DOHH2 (cell line): ENCODE measurements at regions not wholly inside any gene's neighbourhood (a gene's known extent, or its start where the extent isn't known, plus 50 kb on each side); places are given as distances from the start of the nearest gene placed in this dataset.

ENCODE experiments used
- H3F3A ChIP-seq: fragments of 200-600 bp; sonication (generic), shearing (Covaris generic); 2 replicates; pipeline ENCODE4 v1.6.0; 2016; ENCODE audit warnings: antibody characterized with exemption, mild to moderate bottlenecking; ENCODE audit not compliant: control insufficient read depth, insufficient read depth
- H3K27ac ChIP-seq: fragments of 200-600 bp; sonication (generic); 2 replicates; pipeline ENCODE4 v1.5.1; 2014; ENCODE audit warnings: low read depth, mild to moderate bottlenecking, low read length, moderate library complexity
- H3K27me3 ChIP-seq: fragments of 200-600 bp; sonication (generic); 2 replicates; pipeline ENCODE4 v1.6.1; 2014; ENCODE audit warnings: mild to moderate bottlenecking, low read length, mixed read lengths; ENCODE audit not compliant: control insufficient read depth
- H3K36me3 ChIP-seq: fragments of 200-600 bp; sonication (generic); 2 replicates; pipeline ENCODE4 v1.6.1; 2014; ENCODE audit warnings: mild to moderate bottlenecking, low read length, moderate library complexity, mixed read lengths; ENCODE audit not compliant: control insufficient read depth
- H3K4me1 ChIP-seq: fragments of 200-600 bp; sonication (generic); 2 replicates; pipeline ENCODE4 v1.6.1; 2014; ENCODE audit warnings: mild to moderate bottlenecking, low read length, mixed read lengths; ENCODE audit not compliant: control insufficient read depth
- H3K4me2 ChIP-seq: fragments of 200-600 bp; sonication (generic); 2 replicates; pipeline ENCODE4 v1.6.0; 2014; ENCODE audit warnings: mild to moderate bottlenecking, low read length, moderate library complexity
- H3K4me3 ChIP-seq: fragments of 200-600 bp; sonication (generic); 2 replicates; pipeline ENCODE4 v1.5.1; 2014; ENCODE audit warnings: mild to moderate bottlenecking, low read length, mixed read lengths
- H3K79me2 ChIP-seq: fragments of 200-600 bp; sonication (generic); 2 replicates; pipeline ENCODE4 v1.6.1; 2014; ENCODE audit warnings: mild to moderate bottlenecking, low read length, mixed read lengths; ENCODE audit not compliant: control insufficient read depth
- H3K9me2 ChIP-seq: fragments of 200-600 bp; sonication (generic); replicated peaks from 2 replicates; pipeline ENCODE4 v1.6.1; 2014; ENCODE audit warnings: mild to moderate bottlenecking, low read length, mixed read lengths; ENCODE audit not compliant: control insufficient read depth
- H3K9me3 ChIP-seq: fragments of 200-600 bp; sonication (generic); 2 replicates; pipeline ENCODE4 v1.6.1; 2014; ENCODE audit warnings: antibody characterized with exemption, low read length, mixed read lengths; ENCODE audit not compliant: control insufficient read depth, insufficient read depth
- H4K20me1 ChIP-seq: fragments of 200-600 bp; sonication (generic); 2 replicates; pipeline ENCODE4 v1.6.0; 2014; ENCODE audit warnings: low read depth, mild to moderate bottlenecking, antibody characterized with exemption, low read length, moderate library complexity; ENCODE audit not compliant: control insufficient read depth, insufficient read depth
- EZH2phosphoT487 ChIP-seq: fragments of 200-600 bp; sonication (generic); IDR thresholded peaks from 2 replicates; pipeline ENCODE4 v1.6.1; 2017; ENCODE audit warnings: borderline replicate concordance, mild to moderate bottlenecking, antibody characterized with exemption, low read length, moderate library complexity, mixed read lengths
- TF ChIP-seq, protein P1 (sequence below): fragments of 200-600 bp; sonication (generic); IDR thresholded peaks from one replicate; pipeline ENCODE4 v1.5.1; 2014; ENCODE audit warnings: antibody characterized with exemption, mild to moderate bottlenecking, low read depth, low read length; ENCODE audit not compliant: poor library complexity, severe bottlenecking

DNA sequence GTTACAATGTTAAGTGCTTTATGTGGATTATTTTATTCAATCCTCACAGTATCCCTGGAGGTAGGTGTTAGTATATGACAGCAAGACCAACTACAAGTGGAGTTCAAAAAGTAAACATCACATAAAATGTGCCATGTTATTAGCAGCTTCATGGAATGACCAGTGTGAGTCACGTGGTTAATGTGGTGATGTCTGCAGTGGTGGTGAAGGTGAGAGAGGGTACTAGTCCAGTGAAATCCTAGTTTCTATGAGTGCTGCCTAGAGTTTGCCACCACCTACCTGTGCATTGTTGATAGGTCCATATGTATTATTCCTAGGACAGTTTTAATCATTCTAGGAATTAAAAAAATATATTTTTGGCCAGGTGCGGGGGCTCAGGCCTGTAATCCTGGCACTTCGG, 865.2 kb upstream of the DDX18 start:
- H3K27me3 ChIP-seq, result no peaks in the 10 kb centered on the region
- H3K9me3 ChIP-seq, result no peaks in the 10 kb centered on the region
- no peaks in the 10 kb centered on the region for H3K36me3 ChIP-seq
- no peaks in the 10 kb centered on the region for H4K20me1 ChIP-seq
- TF ChIP-seq, protein P1, sequence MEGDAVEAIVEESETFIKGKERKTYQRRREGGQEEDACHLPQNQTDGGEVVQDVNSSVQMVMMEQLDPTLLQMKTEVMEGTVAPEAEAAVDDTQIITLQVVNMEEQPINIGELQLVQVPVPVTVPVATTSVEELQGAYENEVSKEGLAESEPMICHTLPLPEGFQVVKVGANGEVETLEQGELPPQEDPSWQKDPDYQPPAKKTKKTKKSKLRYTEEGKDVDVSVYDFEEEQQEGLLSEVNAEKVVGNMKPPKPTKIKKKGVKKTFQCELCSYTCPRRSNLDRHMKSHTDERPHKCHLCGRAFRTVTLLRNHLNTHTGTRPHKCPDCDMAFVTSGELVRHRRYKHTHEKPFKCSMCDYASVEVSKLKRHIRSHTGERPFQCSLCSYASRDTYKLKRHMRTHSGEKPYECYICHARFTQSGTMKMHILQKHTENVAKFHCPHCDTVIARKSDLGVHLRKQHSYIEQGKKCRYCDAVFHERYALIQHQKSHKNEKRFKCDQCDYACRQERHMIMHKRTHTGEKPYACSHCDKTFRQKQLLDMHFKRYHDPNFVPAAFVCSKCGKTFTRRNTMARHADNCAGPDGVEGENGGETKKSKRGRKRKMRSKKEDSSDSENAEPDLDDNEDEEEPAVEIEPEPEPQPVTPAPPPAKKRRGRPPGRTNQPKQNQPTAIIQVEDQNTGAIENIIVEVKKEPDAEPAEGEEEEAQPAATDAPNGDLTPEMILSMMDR, result no peak
- TF ChIP-seq EZH2phosphoT487, result no peak
- H3K4me2 ChIP-seq, result no peak overlapping the region
- H3K79me2 ChIP-seq, result no peaks in the 10 kb centered on the region
- H3K4me1 ChIP-seq, result no peaks in the 10 kb centered on the region
- H3K27ac ChIP-seq, result no peak overlapping the region
- H3K9me2 ChIP-seq, result no peaks in the 10 kb centered on the region
- H3K4me3 ChIP-seq, result no peak overlapping the region
- H3F3A ChIP-seq, result no peaks in the 10 kb centered on the region

DNA sequence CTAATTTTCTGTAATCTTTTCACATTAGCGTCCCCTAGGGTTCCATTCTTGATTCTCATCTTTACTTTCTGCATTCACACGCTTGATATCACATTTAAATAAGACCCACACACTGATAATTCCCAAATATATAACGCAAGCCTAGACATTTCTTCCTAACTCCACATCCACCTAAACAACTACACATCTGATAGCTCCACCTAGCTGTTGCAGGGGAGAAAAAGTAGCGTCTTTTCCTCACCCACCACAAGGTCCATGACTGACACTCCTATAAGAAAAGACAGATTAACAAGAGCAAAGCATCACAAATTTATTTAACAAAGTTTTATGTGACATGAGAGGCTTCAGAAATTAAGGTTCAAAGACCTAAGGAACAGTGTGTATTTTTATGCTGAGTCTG, 862.2 kb upstream of the DDX18 start:
- no peak for TF ChIP-seq EZH2phosphoT487
- TF ChIP-seq, protein P1, result peak; percentile 28
- no peaks in the 10 kb centered on the region for H3K36me3 ChIP-seq
- no peaks in the 10 kb centered on the region for H3K4me1 ChIP-seq
- no peak overlapping the region for H3K4me2 ChIP-seq
- no peaks in the 10 kb centered on the region for H3K9me2 ChIP-seq
- no peaks in the 10 kb centered on the region for H3K9me3 ChIP-seq
- no peaks in the 10 kb centered on the region for H4K20me1 ChIP-seq
- no peaks in the 10 kb centered on the region for H3K27me3 ChIP-seq
- no peaks in the 10 kb centered on the region for H3K79me2 ChIP-seq
- no peak overlapping the region for H3K4me3 ChIP-seq
- H3K27ac ChIP-seq, result no peak overlapping the region
- H3F3A ChIP-seq, result no peaks in the 10 kb centered on the region

DNA sequence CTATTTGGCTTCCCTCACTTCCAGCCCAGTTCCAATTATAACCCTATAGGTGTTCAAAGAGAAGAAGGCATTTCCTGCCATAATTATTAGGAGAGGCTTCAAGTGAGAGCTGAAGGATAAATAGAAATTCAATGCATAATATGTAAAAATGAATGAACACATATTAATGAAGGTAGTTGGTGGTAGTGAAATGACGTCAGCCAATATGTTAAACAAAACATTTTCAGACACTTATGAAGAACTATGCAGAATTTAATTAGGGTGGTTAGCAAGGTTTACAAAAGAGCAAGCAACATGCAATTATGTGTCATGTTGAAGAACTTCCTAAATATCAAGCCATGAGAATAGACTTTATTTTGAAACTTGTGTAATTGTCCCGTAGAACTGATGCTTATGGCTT, 858.8 kb upstream of the DDX18 start:
- Histone ChIP-seq H3K4me1 (no peaks in the 10 kb centered on the region), H3K79me2 (no peaks in the 10 kb centered on the region), H3K9me3 (no peaks in the 10 kb centered on the region), H3F3A (no peaks in the 10 kb centered on the region), H3K4me3 (no peak overlapping the region), H3K9me2 (no peaks in the 10 kb centered on the region), H4K20me1 (no peaks in the 10 kb centered on the region), H3K4me2 (no peak overlapping the region), H3K36me3 (no peaks in the 10 kb centered on the region), H3K27ac (no peak overlapping the region), H3K27me3 (no peaks in the 10 kb centered on the region)
- TF ChIP-seq, protein P1, result no peak
- TF ChIP-seq EZH2phosphoT487, result no peak

GRCh38 chr2:116975608-116976007, 838.9 kb upstream of the DDX18 start:
- Histone ChIP-seq H3K9me2 (no peaks in the 10 kb centered on the region), H3K27ac (no peak overlapping the region), H3K9me3 (no peaks in the 10 kb centered on the region), H3K4me2 (no peak overlapping the region), H3K4me1 (no peaks in the 10 kb centered on the region), H3K36me3 (no peaks in the 10 kb centered on the region), H3K27me3 (no peaks in the 10 kb centered on the region), H3K4me3 (no peak overlapping the region), H3F3A (no peaks in the 10 kb centered on the region), H3K79me2 (no peaks in the 10 kb centered on the region), H4K20me1 (no peaks in the 10 kb centered on the region)
- TF ChIP-seq, protein P1, result no peak
- TF ChIP-seq EZH2phosphoT487, result no peak
